ENCODE measurements at regions not wholly inside any gene's neighbourhood (a gene's known extent, or its start where the extent isn't known, plus 50 kb on each side); places are given as distances from the start of the nearest gene placed in this dataset.

- TF ChIP-seq CTCF (IDR thresholded peaks at IDR 0.05) = no peak
- TF ChIP-seq REST (IDR thresholded peaks at IDR 0.05; ENCODE audit: insufficient read depth in 1 of 2, low read depth in 2 of 2, low read length in 1 of 2) = no peak
- TF ChIP-seq SIN3A (IDR thresholded peaks at IDR 0.05; ENCODE audit: borderline replicate concordance, insufficient read depth, low read depth, low read length) = no peak
- TF ChIP-seq POLR2AphosphoS5 (IDR thresholded peaks at IDR 0.05; ENCODE audit: low read depth, low read length) = no peak
- TF ChIP-seq TCF7L2 (IDR thresholded peaks at IDR 0.05; ENCODE audit: low read depth, low read length) = no peak
- H3K4me3 ChIP-seq (ENCODE audit: low read depth in 2 of 2, low read length in 2 of 2) = no peak overlapping the region
- POLR2A ChIA-PET = no interaction called here
- CTCF ChIA-PET = no interaction called here
- H3K9me3 ChIP-seq (ENCODE audit: control insufficient read depth, insufficient read depth, low read depth, low read length) = no peaks in the 10 kb centered on the region
- BruUV-seq (replicated peaks) = no TSS peak
- in situ Hi-C loops (cut with HindIII; ENCODE audit: low pct_unique_long_range_greater_than_20kb, low sequenced_read_pairs) = no loop called here
- H3K4me1 ChIP-seq (ENCODE audit: control insufficient read depth, insufficient read depth, low read length) = no peaks in the 10 kb centered on the region
- ATAC-seq (no peak), DNase-seq (ENCODE audit: low read depth, low spot score) (no peak)
- no peaks in the 10 kb centered on the region for H3K27me3 ChIP-seq (ENCODE audit: control insufficient read depth, insufficient read depth, low read length)
- no peaks in the 10 kb centered on the region for H3K36me3 ChIP-seq (ENCODE audit: control insufficient read depth, insufficient read depth, low read length)
- intact Hi-C loops (cut with micrococcal nuclease; ENCODE audit: unreplicated experiment) = no loop called here
- H3K27ac ChIP-seq (ENCODE audit: low read length) = no peak overlapping the region
Observed at GRCh38 chr2:130289780-130290179, 52.9 kb upstream of the IMP4 start.

GRCh38 chr2:130288467-130289403, 54.0 kb upstream of the IMP4 start:
- in situ Hi-C loops (cut with HindIII; ENCODE audit: low pct_unique_long_range_greater_than_20kb, low sequenced_read_pairs) (no loop called here), intact Hi-C loops (cut with micrococcal nuclease; ENCODE audit: unreplicated experiment) (loop anchor here (1.0 kb wide), 1 partner anchor 44 kb away; no protein-coding TSS in a partner anchor)
- Histone ChIP-seq H3K4me1 (ENCODE audit: control insufficient read depth, insufficient read depth, low read length) (no peaks in the 10 kb centered on the region), H3K27ac (ENCODE audit: low read length) (0 out of 2 replicates have a peak overlapping the region, but pooled peaks have one; percentile 34), H3K4me3 (ENCODE audit: low read depth in 2 of 2, low read length in 2 of 2) (peak overlapping the region; percentile 43 to 52), H3K27me3 (ENCODE audit: control insufficient read depth, insufficient read depth, low read length) (no peaks in the 10 kb centered on the region), H3K36me3 (ENCODE audit: control insufficient read depth, insufficient read depth, low read length) (no peaks in the 10 kb centered on the region), H3K9me3 (ENCODE audit: control insufficient read depth, insufficient read depth, low read depth, low read length) (no peaks in the 10 kb centered on the region)
- TF ChIP-seq REST (IDR thresholded peaks at IDR 0.05; ENCODE audit: insufficient read depth in 1 of 2, low read depth in 2 of 2, low read length in 1 of 2) (no peak), SIN3A (IDR thresholded peaks at IDR 0.05; ENCODE audit: borderline replicate concordance, insufficient read depth, low read depth, low read length) (no peak), POLR2AphosphoS5 (IDR thresholded peaks at IDR 0.05; ENCODE audit: low read depth, low read length) (no peak), CTCF (IDR thresholded peaks at IDR 0.05) (peak; percentile 85), TCF7L2 (IDR thresholded peaks at IDR 0.05; ENCODE audit: low read depth, low read length) (no peak)
- BruUV-seq (replicated peaks) = no TSS peak
- peak; percentile 8 for DNase-seq (ENCODE audit: low read depth, low spot score)
- CTCF ChIA-PET = interaction anchor here (0.5 to 2.2 kb wide), 5 partner anchors 26 to 48 kb away, joined by 3 to 20 read pairs (median 7); no protein-coding TSS in a partner anchor
- POLR2A ChIA-PET = no interaction called here
- ATAC-seq = peak; percentile 93

All from Panc1 (cell line).